ENCODE measurements at regions not wholly inside any gene's neighbourhood (a gene's known extent, or its start where the extent isn't known, plus 50 kb on each side); places are given as distances from the start of the nearest gene placed in this dataset.

GRCh38 chr13:105965910-105966309, 569.6 kb downstream of the EFNB2 start:
- Histone ChIP-seq H3K9ac (ENCODE audit: low read depth, low read length) (no peak overlapping the region), H3K4me1 (ENCODE audit: insufficient read depth, low read length) (peaks cover 4% of the 10 kb centered on the region; the same call in 1 of the 2 replicates), H3K9me3 (ENCODE audit: insufficient read depth, low read length, severe bottlenecking) (no peaks in the 10 kb centered on the region), H3K27me3 (ENCODE audit: insufficient read depth, low read length, poor library complexity) (no peaks in the 10 kb centered on the region), H3K27ac (ENCODE audit: low read length) (no peak overlapping the region), H3K79me2 (ENCODE audit: insufficient read depth, low read length) (no peaks in the 10 kb centered on the region), H4K20me1 (ENCODE audit: insufficient read depth, low read length) (no peaks in the 10 kb centered on the region), H3K36me3 (ENCODE audit: insufficient read depth, low read length) (no peaks in the 10 kb centered on the region), H2AFZ (ENCODE audit: low read depth, low read length) (no peak overlapping the region), H3K4me3 (ENCODE audit: low read depth in 1 of 2, low read length in 2 of 2) (no peak overlapping the region), H3K4me2 (ENCODE audit: insufficient read depth, low read length) (no peak overlapping the region)
- no peak for ATAC-seq (ENCODE audit: insufficient read depth, low read depth)
- no peak for TF ChIP-seq CTCF (IDR thresholded peaks at IDR 0.05; ENCODE audit: borderline replicate concordance, extremely low read depth, low read length, poor library complexity, severe bottlenecking)
- no peak for TF ChIP-seq EZH2 (IDR thresholded peaks at IDR 0.05; ENCODE audit: borderline replicate concordance, low read depth, low read length, severe bottlenecking)
- DNase-seq, result no peak

GRCh38 chr13:105962080-105962479, 573.4 kb downstream of the EFNB2 start:
- no peak overlapping the region for H3K4me3 ChIP-seq (ENCODE audit: low read depth in 1 of 2, low read length in 2 of 2)
- no peaks in the 10 kb centered on the region for H3K79me2 ChIP-seq (ENCODE audit: insufficient read depth, low read length)
- no peak for DNase-seq
- no peak overlapping the region for H2AFZ ChIP-seq (ENCODE audit: low read depth, low read length)
- H3K9me3 ChIP-seq (ENCODE audit: insufficient read depth, low read length, severe bottlenecking), result no peaks in the 10 kb centered on the region
- no peaks in the 10 kb centered on the region for H3K36me3 ChIP-seq (ENCODE audit: insufficient read depth, low read length)
- H3K4me1 ChIP-seq (ENCODE audit: insufficient read depth, low read length), result peaks cover 4% of the 10 kb centered on the region; the same call in 1 of the 2 replicates
- ATAC-seq (ENCODE audit: insufficient read depth, low read depth), result peak; percentile 27; the same call in 2 of the 3 replicates
- no peak overlapping the region for H3K4me2 ChIP-seq (ENCODE audit: insufficient read depth, low read length)
- H3K27me3 ChIP-seq (ENCODE audit: insufficient read depth, low read length, poor library complexity), result no peaks in the 10 kb centered on the region
- H3K27ac ChIP-seq (ENCODE audit: low read length), result no peak overlapping the region
- H4K20me1 ChIP-seq (ENCODE audit: insufficient read depth, low read length), result no peaks in the 10 kb centered on the region
- H3K9ac ChIP-seq (ENCODE audit: low read depth, low read length), result no peak overlapping the region
- TF ChIP-seq CTCF (IDR thresholded peaks at IDR 0.05; ENCODE audit: borderline replicate concordance, extremely low read depth, low read length, poor library complexity, severe bottlenecking), result no peak
- TF ChIP-seq EZH2 (IDR thresholded peaks at IDR 0.05; ENCODE audit: borderline replicate concordance, low read depth, low read length, severe bottlenecking), result no peak

- Histone ChIP-seq H2AFZ (ENCODE audit: low read depth, low read length) (no peak overlapping the region), H3K36me3 (ENCODE audit: insufficient read depth, low read length) (no peaks in the 10 kb centered on the region), H3K27me3 (ENCODE audit: insufficient read depth, low read length, poor library complexity) (no peaks in the 10 kb centered on the region), H3K27ac (ENCODE audit: low read length) (no peak overlapping the region), H3K9ac (ENCODE audit: low read depth, low read length) (no peak overlapping the region), H3K4me2 (ENCODE audit: insufficient read depth, low read length) (no peak overlapping the region), H4K20me1 (ENCODE audit: insufficient read depth, low read length) (no peaks in the 10 kb centered on the region), H3K4me3 (ENCODE audit: low read depth in 1 of 2, low read length in 2 of 2) (no peak overlapping the region), H3K4me1 (ENCODE audit: insufficient read depth, low read length) (peaks cover 4% of the 10 kb centered on the region; the same call in 1 of the 2 replicates), H3K9me3 (ENCODE audit: insufficient read depth, low read length, severe bottlenecking) (no peaks in the 10 kb centered on the region), H3K79me2 (ENCODE audit: insufficient read depth, low read length) (no peaks in the 10 kb centered on the region)
- peak; percentile 26 for DNase-seq
- peak; percentile 80 for ATAC-seq (ENCODE audit: insufficient read depth, low read depth)
- no peak for TF ChIP-seq EZH2 (IDR thresholded peaks at IDR 0.05; ENCODE audit: borderline replicate concordance, low read depth, low read length, severe bottlenecking)
- TF ChIP-seq CTCF (IDR thresholded peaks at IDR 0.05; ENCODE audit: borderline replicate concordance, extremely low read depth, low read length, poor library complexity, severe bottlenecking), result no peak
Measured at GRCh38 chr13:105961438-105961837, 574.0 kb downstream of the EFNB2 start.

- Histone ChIP-seq H3K9ac (ENCODE audit: low read depth, low read length) (no peak overlapping the region), H4K20me1 (ENCODE audit: insufficient read depth, low read length) (no peaks in the 10 kb centered on the region), H3K9me3 (ENCODE audit: insufficient read depth, low read length, severe bottlenecking) (no peaks in the 10 kb centered on the region), H3K27me3 (ENCODE audit: insufficient read depth, low read length, poor library complexity) (no peaks in the 10 kb centered on the region), H3K4me3 (ENCODE audit: low read depth in 1 of 2, low read length in 2 of 2) (no peak overlapping the region), H3K4me1 (ENCODE audit: insufficient read depth, low read length) (peaks cover 4% of the 10 kb centered on the region; the same call in 1 of the 2 replicates), H2AFZ (ENCODE audit: low read depth, low read length) (no peak overlapping the region), H3K79me2 (ENCODE audit: insufficient read depth, low read length) (no peaks in the 10 kb centered on the region), H3K4me2 (ENCODE audit: insufficient read depth, low read length) (no peak overlapping the region), H3K27ac (ENCODE audit: low read length) (no peak overlapping the region), H3K36me3 (ENCODE audit: insufficient read depth, low read length) (no peaks in the 10 kb centered on the region)
- TF ChIP-seq CTCF (IDR thresholded peaks at IDR 0.05; ENCODE audit: borderline replicate concordance, extremely low read depth, low read length, poor library complexity, severe bottlenecking) (no peak), EZH2 (IDR thresholded peaks at IDR 0.05; ENCODE audit: borderline replicate concordance, low read depth, low read length, severe bottlenecking) (no peak)
- ATAC-seq (ENCODE audit: insufficient read depth, low read depth) (no peak), DNase-seq (no peak)
Measured at GRCh38 chr13:105960326-105960725, 575.1 kb downstream of the EFNB2 start.
